B cell (primary cell): ENCODE measurements at regions not wholly inside any gene's neighbourhood (a gene's known extent, or its start where the extent isn't known, plus 50 kb on each side); places are given as distances from the start of the nearest gene placed in this dataset.

ENCODE experiments used
- ATAC-seq: fragments of 200-7000 bp; cut with Tn5 transposase; one replicate; pipeline ENCODE4 v1.10.0; 2021; ENCODE audit warnings: low read depth, mild to moderate bottlenecking, moderate number of reproducible peaks, moderate library complexity
- CTCF ChIA-PET: fragments of 350-600 bp; sonication (Branson Sonifier 250); formaldehyde crosslinking; loops from one replicate; lab custom pipeline; 2021; ENCODE audit warnings: antibody characterized with exemption, inconsistent platforms; lab: Charles Lee
- POLR2A ChIA-PET: fragments of 350-600 bp; sonication (Branson Sonifier 250); formaldehyde crosslinking; loops from one replicate; lab custom pipeline; 2021; ENCODE audit warnings: antibody characterized with exemption; lab: Charles Lee
- DNase-seq: peaks from one replicate; pipeline ENCODE4 v3.0.0; 2013
- H2AFZ ChIP-seq: 2 replicates; pipeline ENCODE4 v1.6.1; 2012; ENCODE audit warnings: mild to moderate bottlenecking, low read depth, low read length; ENCODE audit not compliant: insufficient read depth, poor library complexity, severe bottlenecking
- H3K27ac ChIP-seq, 2 donors: 1 replicate in 1 of 2; 2 replicates in 1 of 2; pipeline ENCODE4 v1.5.1; 2012 to 2013; ENCODE audit warnings: low read length in 2 of 2, mild to moderate bottlenecking in 2 of 2, moderate library complexity in 1 of 2
- H3K27me3 ChIP-seq, 4 experiments: fragments of 200-600 bp in 1 of 4; sonication (generic) in 1 of 4; replicated peaks in 1 of 4; 1 replicate in 2 of 4; 2 replicates in 2 of 4; pipeline versions ENCODE4 v1.6.1 to v1.7.0; 2013 to 2016; ENCODE audit warnings: low read length in 3 of 4, mild to moderate bottlenecking in 2 of 4, mixed read lengths in 1 of 4, moderate library complexity in 1 of 4; ENCODE audit not compliant: insufficient read depth in 4 of 4, control insufficient read depth in 3 of 4; ENCODE audit errors: control extremely low read depth in 1 of 4
- H3K36me3 ChIP-seq, 2 experiments: replicated peaks in 1 of 2; 1 replicate in 1 of 2; 2 replicates in 1 of 2; pipeline versions ENCODE4 v1.6.1 to v1.7.1; 2013; ENCODE audit warnings: low read length in 1 of 2; ENCODE audit not compliant: insufficient read depth in 2 of 2, control insufficient read depth in 1 of 2; ENCODE audit errors: control extremely low read depth in 1 of 2, extremely low read depth in 1 of 2
- H3K4me1 ChIP-seq, 2 donors: fragments of 200-600 bp in 1 of 2; sonication (generic) in 1 of 2; 1 replicate in 1 of 2; 2 replicates in 1 of 2; pipeline versions ENCODE4 v1.5.1 to v1.6.1; 2013 to 2017; ENCODE audit warnings: low read length in 2 of 2; ENCODE audit not compliant: control insufficient read depth in 2 of 2, insufficient read depth in 2 of 2
- H3K4me2 ChIP-seq: replicated peaks from 2 replicates; pipeline ENCODE3; 2012; ENCODE audit warnings: mild to moderate bottlenecking, low read depth, low read length; ENCODE audit not compliant: poor library complexity, severe bottlenecking
- H3K4me3 ChIP-seq, 5 experiments: fragments of 200-600 bp in 1 of 5; sonication (generic) in 1 of 5; 1 replicate in 3 of 5; 2 replicates in 2 of 5; pipeline versions ENCODE4 v1.5.1 to v1.7.0; 2011 to 2016; ENCODE audit warnings: low read length in 4 of 5, mild to moderate bottlenecking in 4 of 5, low read depth in 2 of 5, control low read depth in 1 of 5, moderate library complexity in 1 of 5; ENCODE audit not compliant: insufficient read depth in 1 of 5; ENCODE audit errors: control extremely low read depth in 1 of 5, extremely low read depth in 1 of 5
- H3K79me2 ChIP-seq: fragments of 200-600 bp; sonication (generic); one replicate; pipeline ENCODE4 v1.6.0; 2016; ENCODE audit warnings: low read length; ENCODE audit not compliant: control insufficient read depth, insufficient read depth
- H3K9ac ChIP-seq: fragments of 200-600 bp; sonication (generic); 2 replicates; pipeline ENCODE4 v1.6.1; 2017; ENCODE audit warnings: mild to moderate bottlenecking, low read length, moderate library complexity
- H3K9me3 ChIP-seq, 3 donors: one replicate each; pipeline versions ENCODE4 v1.6.1 to v1.7.1; 2013; ENCODE audit warnings: low read length in 2 of 3; ENCODE audit not compliant: control insufficient read depth in 2 of 3, insufficient read depth in 1 of 3; ENCODE audit errors: control extremely low read depth in 1 of 3
- H4K20me1 ChIP-seq: 2 replicates; pipeline ENCODE4 v1.6.0; 2012; ENCODE audit warnings: mild to moderate bottlenecking, low read length; ENCODE audit not compliant: insufficient read depth, control insufficient read depth, poor library complexity, severe bottlenecking
- H3K27ac Mint-ChIP-seq: one replicate; pipeline ENCODE4 v1.8.0; 2021; ENCODE audit warnings: mixed read lengths
- H3K27me3 Mint-ChIP-seq: one replicate; pipeline ENCODE4 v1.8.0; 2021; ENCODE audit warnings: mixed read lengths
- H3K4me1 Mint-ChIP-seq: one replicate; pipeline ENCODE4 v1.8.0; 2021; ENCODE audit warnings: mixed read lengths
- H3K4me3 Mint-ChIP-seq: one replicate; pipeline ENCODE4 v1.8.0; 2021; ENCODE audit warnings: mixed read lengths
- H3K9me3 Mint-ChIP-seq: one replicate; pipeline ENCODE4 v1.8.0; 2022; ENCODE audit warnings: mixed read lengths; ENCODE audit not compliant: insufficient read depth
- CTCF ChIP-seq: fragments of 200-600 bp; IDR thresholded peaks from one replicate; pipeline ENCODE4 v1.8.0; 2022; ENCODE audit warnings: antibody characterized with exemption, mild to moderate bottlenecking
- EZH2 ChIP-seq: IDR thresholded peaks from 2 replicates; pipeline ENCODE4 v1.6.1; 2012; ENCODE audit warnings: borderline replicate concordance, low read depth, mild to moderate bottlenecking, moderate library complexity, low read length; ENCODE audit not compliant: insufficient read depth, poor library complexity, severe bottlenecking
- WGBS: methylation state at CpG from one replicate; pipeline ENCODE4 v1.1.5; 2013; ENCODE audit warnings: missing lambda C conversion rate; ENCODE audit not compliant: insufficient coverage; 5-methylcytosine and 5-hydroxymethylcytosine counted together
- intact Hi-C: fragments of 100-400 bp; cut with micrococcal nuclease; formaldehyde crosslinking; loops from one replicate; pipeline ENCODE4 v1.10.0; 2022

GRCh38 chr17:79385962-79386563, 224.8 kb downstream of the RBFOX3 start:
- H3K27ac ChIP-seq = no peak overlapping the region
- no peak overlapping the region for H3K4me3 ChIP-seq
- POLR2A ChIA-PET = no interaction called here
- DNase-seq (no peak), ATAC-seq (no peak)
- WGBS = 82% methylated on average over 5 of the region's 5 CpGs
- intact Hi-C loops = no loop called here
- CTCF ChIA-PET = interaction anchor here (0.6 to 2.9 kb wide), 7 partner anchors 8 to 340 kb away, joined by 3 to 13 read pairs (median 4); no protein-coding TSS in a partner anchor
- no peaks in the 10 kb centered on the region for H3K36me3 ChIP-seq
- no peak overlapping the region for H2AFZ ChIP-seq
- peaks cover 20% of the 10 kb centered on the region for H3K27me3 Mint-ChIP-seq
- H3K4me3 Mint-ChIP-seq = no peak overlapping the region
- peaks cover 0 to 6% of the 10 kb centered on the region in 2 donors for H3K4me1 ChIP-seq
- H3K4me2 ChIP-seq = no peak overlapping the region
- H3K9me3 ChIP-seq = peaks cover 1 to 22% (median 2%) of the 10 kb centered on the region in 3 donors
- no peaks in the 10 kb centered on the region for H3K79me2 ChIP-seq
- no peaks in the 10 kb centered on the region for H3K9me3 Mint-ChIP-seq
- H3K9ac ChIP-seq = no peak overlapping the region
- no peak overlapping the region for H3K27ac Mint-ChIP-seq
- peaks cover 0 to 23% (median 5%) of the 10 kb centered on the region in 4 experiments for H3K27me3 ChIP-seq
- TF ChIP-seq EZH2 = no peak
- TF ChIP-seq CTCF = no peak
- H4K20me1 ChIP-seq = no peaks in the 10 kb centered on the region
- peaks cover 4% of the 10 kb centered on the region for H3K4me1 Mint-ChIP-seq

DNA sequence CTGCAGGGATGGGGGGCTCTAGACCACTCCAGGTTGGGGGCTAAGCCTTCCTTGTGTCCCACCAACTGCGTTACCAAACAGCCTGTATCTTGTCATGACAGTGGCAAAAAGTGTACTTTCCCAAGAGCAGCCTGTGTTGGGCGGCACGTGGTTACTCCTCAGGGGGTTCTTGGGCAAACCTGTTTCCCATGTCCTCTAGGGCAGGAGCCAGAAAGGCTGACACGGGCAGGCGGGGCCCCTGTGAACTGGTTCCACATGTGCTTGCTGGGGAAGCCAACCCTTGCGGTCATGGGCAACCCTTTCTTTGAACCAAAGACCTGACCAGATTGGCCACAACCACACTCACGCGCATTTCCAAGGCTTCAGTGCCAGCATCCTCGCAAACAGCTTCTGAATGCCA, 228.5 kb downstream of the RBFOX3 start:
- ChIA-PET POLR2A (no interaction called here), CTCF (interaction anchor here (2.1 kb wide), 1 partner anchor 10 kb away, joined by 8 read pairs; no protein-coding TSS in a partner anchor)
- H3K4me2 ChIP-seq = no peak overlapping the region
- WGBS = 83% methylated on average over 9 of the region's 9 CpGs
- H3K9me3 Mint-ChIP-seq = no peaks in the 10 kb centered on the region
- H3K36me3 ChIP-seq = no peaks in the 10 kb centered on the region
- H3K4me3 ChIP-seq = no peak overlapping the region
- peaks cover 20% of the 10 kb centered on the region for H3K27me3 Mint-ChIP-seq
- H3K27ac ChIP-seq = no peak overlapping the region
- H3K4me1 ChIP-seq = no peaks in the 10 kb centered on the region
- no peak overlapping the region for H3K27ac Mint-ChIP-seq
- H3K9ac ChIP-seq = no peak overlapping the region
- no peaks in the 10 kb centered on the region for H3K79me2 ChIP-seq
- peaks cover 0 to 2% (median 0%) of the 10 kb centered on the region in 4 experiments for H3K27me3 ChIP-seq
- intact Hi-C loops = no loop called here
- no peaks in the 10 kb centered on the region for H3K4me1 Mint-ChIP-seq
- H3K4me3 Mint-ChIP-seq = no peak overlapping the region
- peaks cover 1 to 22% (median 2%) of the 10 kb centered on the region in 3 donors for H3K9me3 ChIP-seq
- ATAC-seq (no peak), DNase-seq (no peak)
- no peaks in the 10 kb centered on the region for H4K20me1 ChIP-seq
- TF ChIP-seq CTCF = no peak
- no peak for TF ChIP-seq EZH2
- no peak overlapping the region for H2AFZ ChIP-seq
